HG02885 (cell line): ENCODE measurements at regions not wholly inside any gene's neighbourhood (a gene's known extent, or its start where the extent isn't known, plus 50 kb on each side); places are given as distances from the start of the nearest gene placed in this dataset.

Experiments
- ATAC-seq: cut with Tn5 transposase; IDR thresholded peaks from one replicate; pipeline ENCODE4 v1.9.1; 2021; ENCODE audit warnings: mild to moderate bottlenecking; ENCODE audit not compliant: unreplicated experiment, poor library complexity

DNA sequence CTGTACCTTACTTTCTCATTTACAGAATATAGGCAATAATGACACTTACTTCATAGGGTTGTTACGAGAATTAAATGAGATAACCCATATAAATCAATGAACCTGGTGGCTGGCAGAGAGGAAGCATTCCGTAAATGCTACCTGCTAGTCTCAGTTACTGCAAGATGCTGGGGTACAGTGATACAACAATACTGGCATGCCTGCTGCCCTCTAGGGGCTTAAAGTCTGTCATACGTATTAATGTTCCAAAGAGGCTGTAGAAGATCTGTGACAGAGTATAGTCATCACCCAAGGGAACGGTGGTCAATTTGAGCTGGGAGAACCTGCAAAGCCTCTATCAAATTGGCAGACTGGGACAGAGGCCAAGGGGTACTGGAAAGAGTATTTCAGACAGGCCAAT is 421.5 kb downstream of the GPAM start:
- no peak for ATAC-seq

DNA sequence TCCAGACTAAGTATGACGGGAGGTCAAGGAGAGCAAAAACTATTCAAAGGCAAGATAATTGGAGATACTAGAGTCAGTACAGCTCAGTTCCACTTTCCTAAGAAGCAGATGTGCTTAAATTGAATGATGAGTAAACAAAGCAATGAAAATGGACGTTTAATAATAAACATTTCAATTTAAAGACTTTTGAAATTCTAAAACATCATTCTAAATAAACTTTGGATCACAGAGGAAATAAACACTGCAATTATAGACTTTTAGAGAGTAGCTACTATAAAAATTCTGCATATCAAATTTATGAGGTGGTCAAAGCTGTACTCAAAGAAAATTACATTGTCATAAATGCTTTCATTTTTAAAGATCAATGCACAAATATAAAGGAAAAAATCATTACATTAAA is 418.3 kb downstream of the GPAM start:
- no peak for ATAC-seq

DNA sequence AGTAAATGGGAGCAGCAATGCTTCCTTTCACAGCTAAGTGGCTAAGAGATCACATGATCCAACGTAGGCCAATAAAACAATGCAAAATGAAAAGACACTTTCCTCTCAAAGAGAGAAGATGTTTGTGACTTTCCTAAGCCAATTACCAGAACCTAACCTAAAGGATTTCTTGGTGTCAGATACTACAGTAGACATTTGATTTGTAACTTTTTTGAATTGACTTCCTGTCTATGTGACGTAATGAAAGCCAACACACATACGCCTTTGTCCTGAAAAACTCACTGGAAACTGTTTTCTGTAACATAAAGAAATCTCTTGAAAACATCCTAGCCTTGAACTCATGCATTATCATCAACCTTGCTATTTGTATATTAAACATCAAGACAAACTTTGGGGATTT is 417.1 kb downstream of the GPAM start:
- no peak for ATAC-seq

DNA sequence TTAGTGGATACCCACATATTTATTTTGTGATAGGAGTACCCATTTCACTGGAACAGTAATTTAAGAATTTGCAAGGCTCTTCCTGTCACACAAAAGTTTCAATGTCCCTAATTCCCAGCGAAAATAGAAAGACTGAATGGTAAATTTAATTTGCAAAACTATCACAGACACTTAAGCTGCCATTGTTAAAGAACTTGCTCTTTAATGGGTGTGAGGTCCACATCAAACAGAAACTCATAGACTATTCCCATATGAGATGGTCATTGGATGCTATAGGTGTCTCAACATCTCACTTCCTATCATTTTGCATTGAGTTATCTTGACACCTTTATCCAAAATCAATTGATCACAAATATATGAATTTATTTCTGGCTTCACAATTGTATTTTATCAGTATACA is 415.9 kb downstream of the GPAM start:
- no peak for ATAC-seq

DNA sequence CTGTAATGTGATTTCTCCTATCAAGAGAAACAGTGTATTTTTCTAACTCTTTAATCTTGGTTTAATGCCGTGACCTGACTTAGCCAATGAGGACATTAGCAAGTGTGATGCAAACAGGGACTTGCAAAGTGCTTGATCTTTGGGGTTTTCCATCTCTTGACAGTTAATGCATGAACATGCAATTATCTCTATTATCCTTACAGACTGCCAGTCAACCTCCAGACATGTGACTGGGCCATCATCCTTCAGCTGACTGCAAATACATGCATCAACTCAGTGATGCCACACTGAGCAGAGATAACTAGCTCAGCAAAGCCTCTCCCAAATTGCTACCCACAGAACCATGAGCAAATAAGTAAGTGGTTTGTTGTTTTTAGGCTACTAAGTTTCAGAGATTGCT is 409.6 kb downstream of the GPAM start:
- ATAC-seq: no peak

DNA sequence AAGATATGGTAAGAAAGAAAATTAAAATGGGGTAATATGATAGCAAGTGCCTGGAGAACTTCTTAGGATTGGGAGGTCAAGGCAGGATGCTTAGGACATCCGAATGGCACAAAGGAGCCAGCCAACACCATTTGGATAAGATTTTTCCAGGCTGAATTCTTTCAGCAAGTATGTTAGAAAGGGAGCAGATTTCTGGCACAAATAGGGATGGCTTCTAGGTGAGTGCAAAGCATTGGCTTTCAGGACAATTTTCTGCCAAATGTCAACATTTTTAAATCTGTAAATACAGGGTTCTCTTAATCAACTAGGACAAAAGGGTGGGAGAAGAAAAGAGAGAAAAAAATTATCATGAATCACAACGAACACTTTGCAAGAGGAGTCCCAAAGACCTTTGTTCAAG is 409.1 kb downstream of the GPAM start:
- no peak for ATAC-seq

DNA sequence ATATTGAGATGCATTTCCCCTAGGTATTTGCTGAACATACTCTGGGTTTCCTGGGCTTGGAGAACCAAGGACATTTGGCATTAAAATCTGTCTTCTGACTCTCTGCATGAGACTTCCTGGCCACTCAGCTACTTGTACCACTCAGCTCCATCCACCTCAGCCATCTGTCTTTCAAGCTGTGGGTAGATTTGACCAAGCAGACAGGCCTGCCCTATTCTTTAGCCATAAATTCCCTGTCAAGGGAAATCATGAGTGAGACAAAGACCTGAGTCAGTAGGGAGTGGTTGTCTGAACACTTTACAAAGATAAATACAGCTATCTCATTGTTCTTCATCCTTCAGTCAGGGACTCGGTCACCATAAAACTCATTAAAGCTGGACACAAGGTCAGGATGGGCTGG is 399.1 kb downstream of the GPAM start:
- no peak for ATAC-seq

DNA sequence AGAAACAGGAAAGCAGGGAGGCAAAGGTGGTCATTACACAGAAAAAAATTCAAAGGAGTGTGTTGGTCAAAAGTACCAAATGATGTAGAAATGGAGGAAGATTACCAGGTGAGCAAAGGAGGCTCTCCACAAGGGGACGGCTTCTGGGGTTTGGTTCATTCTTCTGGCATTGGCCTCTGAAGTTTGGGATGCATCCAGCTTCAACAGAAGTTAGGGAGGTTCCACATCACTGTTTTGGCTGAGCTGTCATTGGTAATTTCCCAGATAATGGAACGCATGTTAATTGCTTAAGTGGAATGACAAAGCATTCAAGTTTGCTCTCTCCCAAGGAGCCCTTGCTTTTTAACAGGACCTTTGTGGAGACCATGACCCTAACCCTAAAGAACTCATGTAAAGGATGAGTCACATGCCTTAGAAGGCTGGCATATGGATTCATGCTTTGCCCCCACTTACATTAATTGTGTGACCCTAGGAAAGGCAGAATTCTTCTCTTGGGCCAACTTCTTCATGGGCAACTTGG is 398.6 kb downstream of the GPAM start:
- no peak for ATAC-seq

DNA sequence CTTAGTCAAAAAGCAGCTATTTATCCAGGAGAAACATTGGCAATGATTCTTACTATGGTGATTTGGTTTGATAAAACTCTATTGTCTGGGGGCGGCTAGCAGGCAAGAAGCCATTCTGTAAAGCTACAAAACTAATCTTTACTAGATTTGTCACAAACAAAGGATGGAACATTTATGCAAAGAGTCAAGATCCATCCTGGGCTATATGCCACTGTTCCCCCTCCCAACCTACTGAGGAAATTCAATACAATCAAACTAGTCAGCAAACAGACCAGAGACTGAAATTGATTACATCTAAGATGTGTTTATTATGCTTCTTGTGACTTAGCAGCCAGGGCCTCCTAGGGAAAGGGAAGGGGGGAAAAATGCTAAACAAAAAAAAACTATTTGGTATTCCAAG is 397.6 kb downstream of the GPAM start:
- no peak for ATAC-seq

DNA sequence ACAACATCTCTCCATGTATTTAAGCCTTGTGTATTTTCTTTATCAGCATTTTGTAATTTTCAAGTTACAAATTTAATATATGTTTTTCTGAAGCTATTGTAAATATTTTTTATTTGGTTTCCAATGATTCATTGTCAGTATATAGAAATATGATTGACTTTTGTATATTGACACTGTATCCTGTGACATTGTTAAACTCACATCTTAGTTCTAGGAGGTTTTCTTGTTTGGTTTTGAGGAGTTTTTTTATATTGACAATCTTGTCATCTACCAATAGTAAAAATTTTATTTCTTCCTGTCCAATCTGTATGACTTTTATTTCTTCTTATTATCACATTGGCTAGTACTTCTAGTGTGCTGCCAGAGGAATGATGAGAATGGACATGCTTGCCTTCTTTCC is 393.7 kb downstream of the GPAM start:
- no peak for ATAC-seq

DNA sequence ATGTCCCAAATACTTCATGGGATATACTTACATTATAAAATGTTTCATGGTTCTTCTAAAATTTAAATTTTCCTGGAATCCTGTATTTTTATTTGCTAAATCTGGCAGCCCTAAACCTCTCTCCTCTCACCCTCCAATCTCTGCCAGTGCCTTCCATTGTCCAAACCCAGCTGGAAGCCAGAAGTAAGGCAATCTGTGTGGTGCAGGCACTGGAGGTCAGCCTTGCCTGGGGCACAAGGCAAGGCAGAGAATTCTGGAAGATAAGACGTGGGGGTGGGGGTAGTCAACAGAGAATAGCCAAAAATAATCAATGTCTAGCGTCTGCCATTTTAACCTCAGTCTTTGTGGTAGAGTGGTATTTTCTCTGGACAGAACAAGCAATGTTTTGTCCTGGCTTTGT is 381.7 kb downstream of the GPAM start:
- no peak for ATAC-seq

DNA sequence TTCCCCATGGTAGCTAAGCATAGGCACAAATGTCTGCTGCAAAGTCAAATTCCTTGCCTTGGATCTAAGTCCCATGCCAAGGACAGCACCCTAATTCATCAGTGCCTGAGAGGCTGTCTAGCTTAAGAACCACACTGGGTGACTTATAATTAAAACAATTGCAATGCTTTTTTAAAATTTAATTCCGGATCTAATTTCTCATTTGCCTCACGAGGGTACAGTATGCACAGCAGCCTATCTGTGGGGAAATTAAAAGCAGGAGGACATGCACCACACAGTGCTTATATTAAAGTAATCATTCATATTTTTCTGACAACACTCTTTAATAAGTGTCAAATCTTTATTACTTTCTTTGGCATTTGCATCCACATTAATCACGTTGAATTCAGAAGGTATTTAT is 378.8 kb downstream of the GPAM start:
- ATAC-seq: no peak

DNA sequence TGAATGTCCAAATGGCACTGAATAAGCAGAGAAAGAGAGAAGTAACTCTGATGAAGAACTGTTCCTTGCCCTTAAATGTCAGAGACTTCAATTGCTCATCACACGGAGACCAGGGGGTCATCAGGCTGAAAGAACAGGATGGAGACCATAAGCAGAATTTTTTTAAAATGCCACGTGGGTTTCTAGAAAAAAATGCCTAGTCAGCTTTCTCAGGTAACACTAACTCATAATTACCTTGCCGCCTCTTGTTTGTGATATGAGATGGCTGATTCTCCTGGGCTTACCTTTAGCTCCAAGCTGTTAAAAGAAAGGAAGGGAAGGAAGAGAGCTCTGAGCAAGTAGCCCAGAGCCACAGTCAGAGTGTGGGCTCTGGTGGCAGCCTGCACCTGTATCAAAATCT is 372.0 kb downstream of the GPAM start:
- no peak for ATAC-seq

DNA sequence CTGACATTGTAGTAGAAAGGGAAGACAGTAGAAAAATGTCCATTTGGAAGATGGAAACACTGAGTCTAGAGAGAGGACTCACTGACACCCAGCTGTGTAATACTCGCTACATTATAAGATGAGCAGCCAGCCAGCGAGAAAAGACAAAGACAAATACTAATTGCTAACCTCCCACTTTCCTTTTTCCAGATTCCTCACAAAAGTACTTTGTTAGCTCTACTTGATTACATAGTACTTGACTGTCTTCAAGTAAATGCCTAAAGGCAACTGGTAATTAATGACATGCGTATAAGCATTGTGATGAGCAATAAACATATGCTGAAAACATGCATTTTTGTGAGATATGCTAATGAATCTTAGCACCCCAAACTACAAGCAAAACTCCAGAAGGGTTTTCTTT is 363.1 kb downstream of the GPAM start:
- ATAC-seq: no peak

DNA sequence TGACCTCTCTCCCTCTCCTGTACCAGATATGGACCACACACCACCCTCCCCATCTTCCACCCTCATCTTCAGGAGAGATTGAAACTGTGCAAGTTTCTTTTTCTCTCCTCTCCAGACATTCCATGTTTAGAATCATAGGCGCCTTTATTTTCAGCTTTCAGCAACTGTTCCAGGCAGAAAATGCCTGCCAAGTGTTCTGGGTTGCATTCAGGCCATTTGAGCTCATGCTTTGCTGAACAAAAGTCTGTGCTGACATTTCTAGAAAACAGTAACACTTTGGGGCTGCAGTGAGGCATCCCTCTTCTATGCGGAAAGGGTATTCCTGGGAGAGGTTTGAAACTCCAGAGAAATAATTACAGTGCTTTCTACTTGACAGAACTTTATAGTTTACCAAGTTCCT is 361.7 kb downstream of the GPAM start:
- no peak for ATAC-seq

DNA sequence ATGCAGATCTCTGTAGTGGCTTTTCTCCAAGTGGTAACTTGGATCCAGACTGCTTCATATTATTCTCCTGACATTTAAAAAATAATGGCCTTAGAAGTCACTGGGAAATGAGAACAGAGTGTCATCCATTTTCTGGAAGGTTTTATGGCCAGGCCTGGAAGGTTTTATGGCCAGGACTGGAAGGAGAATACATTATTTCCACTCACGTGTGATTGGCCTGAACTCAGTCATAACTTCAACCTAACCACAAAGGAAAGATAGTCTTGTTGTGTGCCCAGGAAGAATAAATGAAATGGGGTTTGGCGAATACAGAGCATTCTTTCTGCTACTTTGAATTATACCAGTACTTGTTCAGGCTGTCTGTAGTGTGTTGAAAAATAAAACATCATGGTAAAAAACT is 360.9 kb downstream of the GPAM start:
- no peak for ATAC-seq

DNA sequence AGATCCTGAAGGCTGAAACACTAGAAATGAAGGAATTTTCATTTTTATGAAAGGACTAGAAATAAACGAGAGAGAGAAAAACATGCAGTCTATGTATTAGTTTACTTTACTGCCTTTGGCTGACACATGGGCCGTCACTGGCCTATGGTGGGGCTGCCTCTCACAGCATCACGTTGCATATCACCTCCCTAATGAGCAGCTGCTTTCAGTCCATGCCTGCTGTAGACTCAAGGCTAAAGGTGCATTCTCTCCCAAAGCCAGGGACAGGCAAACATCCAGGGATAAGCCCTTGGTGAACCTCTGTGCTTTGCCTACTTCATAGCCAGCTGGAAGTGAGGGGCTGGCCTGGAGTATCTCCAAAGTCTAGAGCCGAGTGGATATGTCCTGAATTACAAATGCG is 359.4 kb downstream of the GPAM start:
- ATAC-seq: no peak

DNA sequence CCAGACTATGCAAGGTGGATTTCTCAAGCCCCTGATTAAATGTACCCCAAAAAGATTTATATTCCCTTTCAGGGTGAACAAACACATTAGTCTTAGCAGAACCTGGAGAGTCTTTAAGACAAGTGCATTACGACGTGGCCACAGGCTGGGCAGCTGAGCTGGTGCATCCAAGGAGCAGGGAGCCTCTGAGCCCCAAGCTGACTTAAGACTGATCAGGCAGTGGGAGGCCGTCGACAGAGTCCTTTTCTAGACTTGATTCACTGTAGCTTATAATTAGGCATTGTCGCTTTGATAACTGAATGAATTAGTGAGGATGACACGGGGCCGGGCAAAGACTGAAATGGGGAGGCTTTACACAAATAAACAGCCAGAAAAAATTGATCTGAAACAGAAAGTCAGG is 353.2 kb downstream of the GPAM start:
- ATAC-seq: no peak

DNA sequence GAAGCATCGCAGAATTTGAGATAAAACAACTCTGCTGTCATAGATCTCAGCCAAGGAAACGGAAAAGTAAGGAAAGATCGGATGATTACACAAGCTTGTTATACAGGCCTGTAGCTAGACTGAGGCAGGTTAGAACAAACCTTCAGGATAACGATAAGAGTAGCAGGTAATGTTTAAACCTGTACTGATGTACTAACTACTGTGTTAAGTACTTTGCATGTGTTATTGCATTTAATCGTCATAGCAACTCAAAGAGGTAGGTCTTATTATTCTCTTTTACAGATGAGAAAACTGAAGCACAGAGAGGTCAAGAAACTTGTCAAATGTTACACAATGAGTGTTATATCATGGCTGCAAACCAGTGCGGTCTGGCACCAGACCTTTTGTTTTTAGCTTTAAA is 352.5 kb downstream of the GPAM start:
- no peak for ATAC-seq

DNA sequence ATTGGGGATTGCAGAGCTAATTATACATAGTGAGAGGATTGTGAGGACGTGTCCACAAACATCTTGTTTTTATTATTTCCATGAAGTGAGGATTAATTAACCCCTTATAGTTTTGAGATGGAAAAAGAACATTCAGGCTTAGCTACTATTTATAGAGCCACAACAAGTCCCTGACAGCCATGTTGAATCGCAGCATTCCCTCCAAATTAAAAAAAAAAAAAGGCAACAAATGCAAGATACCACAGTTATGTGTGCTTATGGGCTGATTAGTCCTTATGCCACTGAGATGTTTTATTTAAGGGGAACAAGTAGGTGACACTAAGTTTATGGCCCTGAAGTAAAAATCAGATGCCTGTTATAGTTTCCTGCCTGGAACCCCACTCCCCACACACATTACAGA is 350.3 kb downstream of the GPAM start:
- ATAC-seq: no peak

DNA sequence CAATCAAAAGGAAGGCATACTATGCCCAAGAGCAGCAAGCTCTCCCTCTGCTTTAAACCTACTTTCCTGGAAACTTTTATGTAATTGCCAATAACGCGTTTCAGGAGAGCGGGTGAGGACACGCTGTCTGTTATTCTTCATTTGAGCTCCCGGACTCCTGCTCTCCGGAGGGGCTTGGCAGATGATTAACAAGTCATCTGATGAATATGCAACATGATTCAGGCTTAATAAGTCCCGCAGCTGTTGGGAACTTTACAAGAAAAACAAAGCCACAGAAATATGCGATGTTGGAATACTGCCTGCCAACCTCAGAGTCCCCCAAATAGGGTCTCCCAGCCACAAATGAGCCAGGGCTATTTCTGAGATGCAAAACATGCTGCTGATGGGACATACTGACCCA is 348.0 kb downstream of the GPAM start:
- no peak for ATAC-seq

DNA sequence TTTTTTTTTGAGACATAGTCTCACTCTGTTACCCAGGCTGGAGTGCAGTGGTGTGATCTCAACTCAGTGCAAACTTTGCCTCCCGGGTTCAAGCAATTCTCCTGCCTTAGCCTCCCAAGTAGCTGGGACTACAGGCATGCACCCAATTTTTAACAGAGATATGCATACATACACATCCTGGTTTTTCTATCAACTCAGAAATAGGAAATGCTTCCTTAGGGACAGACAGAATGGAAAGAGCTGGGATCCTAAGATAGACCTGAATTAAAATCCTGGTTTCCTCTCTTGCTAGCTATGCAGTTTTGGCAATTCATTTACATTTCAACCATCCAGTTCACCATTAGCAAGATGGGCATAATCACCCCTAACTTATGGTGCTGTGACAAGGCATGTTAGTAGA is 347.5 kb downstream of the GPAM start:
- no peak for ATAC-seq

DNA sequence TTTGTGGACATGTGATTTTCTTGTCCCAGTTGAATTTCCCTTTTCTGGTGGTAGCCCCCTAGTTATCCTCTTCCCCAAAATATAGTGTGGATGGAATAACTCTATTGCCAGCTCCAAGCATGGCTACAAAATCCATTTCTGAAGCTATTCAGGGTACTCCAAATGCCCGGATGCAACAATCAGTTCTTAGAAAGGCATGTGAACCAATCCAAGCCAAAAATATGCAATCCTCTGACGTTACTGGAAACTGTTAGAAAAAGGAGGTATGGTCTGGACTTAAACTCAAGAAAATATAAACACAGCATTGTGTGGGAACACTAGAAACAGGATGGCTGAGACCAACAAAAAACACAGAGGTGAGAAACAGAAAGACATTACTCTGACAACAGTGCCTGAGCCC is 347.0 kb downstream of the GPAM start:
- ATAC-seq: no peak
